A673 (cell line): ENCODE measurements at regions not wholly inside any gene's neighbourhood (a gene's known extent, or its start where the extent isn't known, plus 50 kb on each side); places are given as distances from the start of the nearest gene placed in this dataset.

Source experiments
- BruUV-seq: library from RNA; stranded (reverse); fragments of 400-500 nt; replicated peaks from 2 replicates; lab custom pipeline; 2021; lab: Mats Ljungman, UMichigan
- CTCF ChIA-PET: fragments of 300-600 bp; sonication (Branson Sonifier 250); formaldehyde crosslinking; loops from one replicate; lab custom pipeline; 2022; ENCODE audit warnings: antibody characterized with exemption; lab: Charles Lee
- POLR2A ChIA-PET: fragments of 300-600 bp; sonication (Branson Sonifier 250); formaldehyde crosslinking; loops from one replicate; lab custom pipeline; 2022; ENCODE audit warnings: antibody characterized with exemption; ENCODE audit not compliant: low non-redundant PET; lab: Charles Lee
- DNase-seq: peaks from one replicate; pipeline ENCODE4 v3.0.0-alpha.2; 2015; ENCODE audit warnings: low spot score
- H3K27ac ChIP-seq: fragments of 200-600 bp; sonication (generic); 2 replicates; pipeline ENCODE4 v1.5.1; 2016; ENCODE audit warnings: mixed run types, low read depth, mild to moderate bottlenecking, mixed read lengths, antibody characterized with exemption, low read length; ENCODE audit not compliant: poor library complexity, severe bottlenecking
- H3K27me3 ChIP-seq: fragments of 200-600 bp; sonication (generic); replicated peaks from 2 replicates; pipeline ENCODE4 v1.6.1; 2017; ENCODE audit warnings: mixed run types, low read depth, mild to moderate bottlenecking, mixed read lengths, antibody characterized with exemption, low read length; ENCODE audit not compliant: insufficient read depth, poor library complexity
- H3K36me3 ChIP-seq: fragments of 200-600 bp; sonication (generic); 2 replicates; pipeline ENCODE4 v1.6.1; 2016; ENCODE audit warnings: mixed run types, mild to moderate bottlenecking, mixed read lengths, antibody characterized with exemption, low read length; ENCODE audit not compliant: insufficient read depth, poor library complexity, severe bottlenecking
- H3K4me1 ChIP-seq: fragments of 200-600 bp; sonication (generic); 2 replicates; pipeline ENCODE4 v1.6.1; 2017; ENCODE audit warnings: mixed run types, mild to moderate bottlenecking, mixed read lengths, antibody characterized with exemption, low read length; ENCODE audit not compliant: insufficient read depth, poor library complexity, severe bottlenecking
- H3K4me3 ChIP-seq: fragments of 200-600 bp; sonication (generic); 2 replicates; pipeline ENCODE4 v1.5.1; 2016; ENCODE audit warnings: low read depth, mixed run types, mild to moderate bottlenecking, mixed read lengths, low read length; ENCODE audit not compliant: poor library complexity, severe bottlenecking
- H3K9me3 ChIP-seq: fragments of 200-600 bp; sonication (generic); 2 replicates; pipeline ENCODE4 v1.6.1; 2016; ENCODE audit warnings: mixed run types, low read depth, mild to moderate bottlenecking, mixed read lengths, antibody characterized with exemption, low read length; ENCODE audit not compliant: poor library complexity, severe bottlenecking
- EZH2 ChIP-seq: fragments of 200-600 bp; sonication (generic); IDR thresholded peaks from 2 replicates; pipeline ENCODE4 v1.6.1; 2017; ENCODE audit warnings: borderline replicate concordance, low read depth, mild to moderate bottlenecking, mixed read lengths, antibody characterized with exemption, low read length; ENCODE audit not compliant: poor library complexity, severe bottlenecking
- intact Hi-C: fragments of 100-400 bp; cut with micrococcal nuclease; formaldehyde crosslinking; loops from one replicate; pipeline ENCODE4 v1.10.0; 2022; ENCODE audit not compliant: unreplicated experiment
- TF ChIP-seq, protein P1 (sequence below): fragments of 300-800, 200-600 bp; sonication (generic); conservative IDR thresholded peaks from 2 replicates; pipeline ENCODE4 v1.5.1; 2017; ENCODE audit warnings: low read depth, mild to moderate bottlenecking, antibody characterized with exemption, low read length, moderate library complexity, mixed read lengths

DNA sequence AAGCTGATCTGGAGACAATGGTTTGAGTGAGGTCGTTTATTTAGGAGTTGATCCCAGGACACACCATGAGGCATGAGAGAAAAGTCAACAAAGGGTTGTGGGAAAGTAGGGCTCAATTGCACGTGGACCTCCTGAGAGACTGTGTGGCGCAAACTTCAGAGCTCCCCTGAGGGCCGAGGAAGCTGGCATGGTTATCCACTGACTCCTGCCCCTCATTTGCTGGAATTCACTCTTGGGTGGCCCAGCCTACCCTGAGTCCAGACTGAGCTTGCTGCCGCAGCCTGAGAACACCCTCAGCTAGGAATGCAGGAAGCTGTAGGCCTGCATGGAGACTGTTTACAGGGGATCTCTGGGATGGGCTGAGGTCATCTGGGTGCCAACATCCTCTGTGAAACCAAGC, 301.0 kb downstream of the RWDD3 start:
- Histone ChIP-seq H3K4me3 (no peak overlapping the region), H3K36me3 (no peaks in the 10 kb centered on the region), H3K9me3 (no peaks in the 10 kb centered on the region), H3K4me1 (no peaks in the 10 kb centered on the region), H3K27ac (no peak overlapping the region), H3K27me3 (no peaks in the 10 kb centered on the region)
- BruUV-seq, result no TSS peak
- DNase-seq, result no peak
- ChIA-PET POLR2A (no interaction called here), CTCF (no interaction called here)
- TF ChIP-seq, protein P1, sequence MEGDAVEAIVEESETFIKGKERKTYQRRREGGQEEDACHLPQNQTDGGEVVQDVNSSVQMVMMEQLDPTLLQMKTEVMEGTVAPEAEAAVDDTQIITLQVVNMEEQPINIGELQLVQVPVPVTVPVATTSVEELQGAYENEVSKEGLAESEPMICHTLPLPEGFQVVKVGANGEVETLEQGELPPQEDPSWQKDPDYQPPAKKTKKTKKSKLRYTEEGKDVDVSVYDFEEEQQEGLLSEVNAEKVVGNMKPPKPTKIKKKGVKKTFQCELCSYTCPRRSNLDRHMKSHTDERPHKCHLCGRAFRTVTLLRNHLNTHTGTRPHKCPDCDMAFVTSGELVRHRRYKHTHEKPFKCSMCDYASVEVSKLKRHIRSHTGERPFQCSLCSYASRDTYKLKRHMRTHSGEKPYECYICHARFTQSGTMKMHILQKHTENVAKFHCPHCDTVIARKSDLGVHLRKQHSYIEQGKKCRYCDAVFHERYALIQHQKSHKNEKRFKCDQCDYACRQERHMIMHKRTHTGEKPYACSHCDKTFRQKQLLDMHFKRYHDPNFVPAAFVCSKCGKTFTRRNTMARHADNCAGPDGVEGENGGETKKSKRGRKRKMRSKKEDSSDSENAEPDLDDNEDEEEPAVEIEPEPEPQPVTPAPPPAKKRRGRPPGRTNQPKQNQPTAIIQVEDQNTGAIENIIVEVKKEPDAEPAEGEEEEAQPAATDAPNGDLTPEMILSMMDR, result no peak
- no peak for TF ChIP-seq EZH2
- intact Hi-C loops, result no loop called here

DNA sequence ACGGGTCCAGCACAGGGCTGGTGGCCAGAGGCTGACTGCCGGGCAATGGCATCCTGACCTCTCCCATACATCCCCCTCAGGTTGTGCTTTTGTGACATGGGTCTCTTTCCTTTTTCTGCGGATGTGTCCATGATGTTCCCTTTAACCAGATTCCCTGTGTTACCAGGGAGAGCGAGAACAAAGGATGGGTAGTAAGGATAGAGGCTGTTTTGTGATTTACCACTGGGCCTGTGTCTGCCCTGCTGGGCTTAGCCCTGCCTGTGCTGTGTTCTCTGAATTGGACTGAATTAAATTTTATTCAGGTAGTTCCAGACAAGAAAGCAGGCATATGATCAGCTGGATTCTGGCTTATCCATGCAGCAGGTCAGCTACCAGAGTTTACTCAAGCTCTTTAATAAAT, 301.6 kb downstream of the RWDD3 start:
- ChIA-PET CTCF (no interaction called here), POLR2A (no interaction called here)
- intact Hi-C loops, result no loop called here
- Histone ChIP-seq H3K4me1 (no peaks in the 10 kb centered on the region), H3K27me3 (no peaks in the 10 kb centered on the region), H3K4me3 (no peak overlapping the region), H3K36me3 (no peaks in the 10 kb centered on the region), H3K9me3 (no peaks in the 10 kb centered on the region), H3K27ac (no peak overlapping the region)
- no peak for DNase-seq
- BruUV-seq, result no TSS peak
- TF ChIP-seq EZH2, result no peak
- TF ChIP-seq, protein P1, result no peak

DNA sequence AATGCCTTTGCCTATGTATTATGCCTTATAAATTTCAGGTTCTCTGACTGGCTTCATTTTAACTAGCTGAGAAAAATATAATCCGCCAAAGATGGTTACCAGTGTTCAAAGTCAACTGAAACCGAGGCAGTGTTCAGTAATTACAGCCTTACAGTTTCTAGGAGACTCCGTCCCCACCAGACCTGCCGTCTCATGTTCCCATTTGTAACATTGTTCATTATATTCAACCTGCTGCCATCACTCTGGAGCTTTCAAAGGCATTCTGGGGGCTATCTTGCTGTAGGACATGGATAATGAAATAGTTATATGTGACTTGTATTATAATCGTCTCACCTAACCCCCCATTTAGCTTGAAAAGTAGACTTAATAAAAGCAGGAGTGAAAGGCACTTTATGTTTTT, 302.5 kb downstream of the RWDD3 start:
- ChIA-PET CTCF (no interaction called here), POLR2A (no interaction called here)
- no peak for DNase-seq
- Histone ChIP-seq H3K27ac (no peak overlapping the region), H3K36me3 (no peaks in the 10 kb centered on the region), H3K9me3 (no peaks in the 10 kb centered on the region), H3K27me3 (no peaks in the 10 kb centered on the region), H3K4me3 (no peak overlapping the region), H3K4me1 (no peaks in the 10 kb centered on the region)
- TF ChIP-seq, protein P1, result no peak
- TF ChIP-seq EZH2, result no peak
- no TSS peak for BruUV-seq
- intact Hi-C loops, result no loop called here
